Ascending aorta (tissue), 2 donors: ENCODE measurements at regions not wholly inside any gene's neighbourhood (a gene's known extent, or its start where the extent isn't known, plus 50 kb on each side); places are given as distances from the start of the nearest gene placed in this dataset.

Experiments used
- DNase-seq, 2 donors: peaks; one replicate each; pipeline ENCODE4 v3.0.0-alpha.2; 2019; ENCODE audit warnings: low spot score in 2 of 2
- H3K27ac ChIP-seq, 2 donors: fragments of 200-600 bp; sonication (generic); one replicate each; pipeline ENCODE4 v1.5.1; 2016 to 2017; ENCODE audit warnings: mild to moderate bottlenecking in 1 of 2
- H3K27me3 ChIP-seq: fragments of 200-600 bp; sonication (generic); one replicate; pipeline ENCODE4 v1.5.1; 2017
- H3K36me3 ChIP-seq, 2 donors: fragments of 200-600 bp; sonication (generic); one replicate each; pipeline ENCODE4 v1.5.1; 2016
- H3K4me1 ChIP-seq, 2 donors: fragments of 200-600 bp; sonication (generic); one replicate each; pipeline ENCODE4 v1.5.1; 2016 to 2017; ENCODE audit warnings: mild to moderate bottlenecking in 1 of 2
- H3K4me3 ChIP-seq, 2 donors: fragments of 200-600 bp; sonication (generic); one replicate each; pipeline ENCODE4 v1.5.1; 2016 to 2017; ENCODE audit warnings: mild to moderate bottlenecking in 1 of 2
- H3K9me3 ChIP-seq, 2 donors: fragments of 200-600 bp; sonication (generic); one replicate each; pipeline ENCODE4 v1.5.1; 2016
- CTCF ChIP-seq, 3 experiments: fragments of 200-600 bp in 2 of 3; fragments of 450-650 bp in 1 of 3; sonication (generic) in 2 of 3; IDR thresholded peaks; one replicate each; pipeline ENCODE4 v1.5.1; 2016 to 2019; ENCODE audit warnings: antibody characterized with exemption in 3 of 3, mild to moderate bottlenecking in 1 of 3, moderate library complexity in 1 of 3
- intact Hi-C: fragments of 100-400 bp; cut with DNase I; formaldehyde crosslinking; loops from one replicate; pipeline ENCODE4 v1.15.1; 2023

GRCh38 chr1:4089421-4090175, 189.5 kb upstream of the C1orf174 start:
- Histone ChIP-seq H3K4me3 (no peak overlapping the region), H3K9me3 (no peaks in the 10 kb centered on the region), H3K27me3 (no peaks in the 10 kb centered on the region), H3K27ac (no peak overlapping the region), H3K36me3 (no peaks in the 10 kb centered on the region), H3K4me1 (no peaks in the 10 kb centered on the region)
- DNase-seq = peak in 1 of 2 donors; percentile 50
- no peak for TF ChIP-seq CTCF (IDR thresholded peaks at IDR 0.05)
- intact Hi-C loops = no loop called here

GRCh38 chr1:4090556-4090955, 190.5 kb upstream of the C1orf174 start:
- Histone ChIP-seq H3K27ac (no peak overlapping the region), H3K4me1 (no peaks in the 10 kb centered on the region), H3K27me3 (no peaks in the 10 kb centered on the region), H3K36me3 (no peaks in the 10 kb centered on the region), H3K9me3 (no peaks in the 10 kb centered on the region), H3K4me3 (no peak overlapping the region)
- intact Hi-C loops = no loop called here
- DNase-seq = peak in 1 of 2 donors; percentile 30
- TF ChIP-seq CTCF (IDR thresholded peaks at IDR 0.05) = no peak

- Histone ChIP-seq H3K9me3 (no peaks in the 10 kb centered on the region), H3K27ac (no peak overlapping the region), H3K4me3 (no peak overlapping the region), H3K36me3 (no peaks in the 10 kb centered on the region), H3K27me3 (no peaks in the 10 kb centered on the region), H3K4me1 (no peaks in the 10 kb centered on the region)
- intact Hi-C loops = no loop called here
- TF ChIP-seq CTCF (IDR thresholded peaks at IDR 0.05) = no peak
- peak in 1 of 2 donors; percentile 27 for DNase-seq
Observed at GRCh38 chr1:4090976-4091660, 191.0 kb upstream of the C1orf174 start.

GRCh38 chr1:4091996-4092395, 191.9 kb upstream of the C1orf174 start:
- Histone ChIP-seq H3K4me1 (no peaks in the 10 kb centered on the region), H3K27me3 (no peaks in the 10 kb centered on the region), H3K36me3 (no peaks in the 10 kb centered on the region), H3K9me3 (peaks cover 0 to 3% of the 10 kb centered on the region in 2 donors), H3K4me3 (no peak overlapping the region), H3K27ac (no peak overlapping the region)
- peak in 1 of 2 donors; percentile 52 for DNase-seq
- TF ChIP-seq CTCF (IDR thresholded peaks at IDR 0.05) = no peak
- intact Hi-C loops = no loop called here

GRCh38 chr1:4093856-4094565, 193.9 kb upstream of the C1orf174 start:
- H3K27ac ChIP-seq = no peak overlapping the region
- intact Hi-C loops = no loop called here
- no peaks in the 10 kb centered on the region for H3K36me3 ChIP-seq
- no peaks in the 10 kb centered on the region for H3K27me3 ChIP-seq
- H3K4me3 ChIP-seq = no peak overlapping the region
- H3K4me1 ChIP-seq = no peaks in the 10 kb centered on the region
- H3K9me3 ChIP-seq = peaks cover 0 to 4% of the 10 kb centered on the region in 2 donors
- no peak for TF ChIP-seq CTCF (IDR thresholded peaks at IDR 0.05)
- peak in 1 of 2 donors; percentile 41 for DNase-seq
